NCI-H774 (cell line): ENCODE measurements at regions not wholly inside any gene's neighbourhood (a gene's known extent, or its start where the extent isn't known, plus 50 kb on each side); places are given as distances from the start of the nearest gene placed in this dataset.

Experiments used
- DNase-seq: peaks from one replicate; lab custom pipeline; 2025; lab: John Stamatoyannopoulos, UW

DNA sequence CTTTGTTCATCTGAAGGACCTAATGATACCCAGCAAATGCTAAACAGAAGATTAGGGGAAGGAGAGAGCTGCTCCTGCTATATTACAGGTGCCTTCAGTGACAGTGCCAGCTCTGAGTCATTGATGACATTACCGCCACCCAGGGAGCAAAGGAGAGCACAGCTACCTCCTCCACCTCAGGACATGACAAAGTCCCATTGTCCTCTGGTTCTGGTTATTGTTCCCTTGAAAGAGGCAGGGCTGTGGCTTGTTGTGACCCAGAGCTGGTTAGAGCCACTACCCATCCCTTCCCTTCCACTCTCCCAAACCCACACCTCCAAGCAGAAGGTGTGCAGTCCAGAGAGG lies 363.5 kb upstream of the DUSP10 start:
- peak; percentile 48 for DNase-seq

DNA sequence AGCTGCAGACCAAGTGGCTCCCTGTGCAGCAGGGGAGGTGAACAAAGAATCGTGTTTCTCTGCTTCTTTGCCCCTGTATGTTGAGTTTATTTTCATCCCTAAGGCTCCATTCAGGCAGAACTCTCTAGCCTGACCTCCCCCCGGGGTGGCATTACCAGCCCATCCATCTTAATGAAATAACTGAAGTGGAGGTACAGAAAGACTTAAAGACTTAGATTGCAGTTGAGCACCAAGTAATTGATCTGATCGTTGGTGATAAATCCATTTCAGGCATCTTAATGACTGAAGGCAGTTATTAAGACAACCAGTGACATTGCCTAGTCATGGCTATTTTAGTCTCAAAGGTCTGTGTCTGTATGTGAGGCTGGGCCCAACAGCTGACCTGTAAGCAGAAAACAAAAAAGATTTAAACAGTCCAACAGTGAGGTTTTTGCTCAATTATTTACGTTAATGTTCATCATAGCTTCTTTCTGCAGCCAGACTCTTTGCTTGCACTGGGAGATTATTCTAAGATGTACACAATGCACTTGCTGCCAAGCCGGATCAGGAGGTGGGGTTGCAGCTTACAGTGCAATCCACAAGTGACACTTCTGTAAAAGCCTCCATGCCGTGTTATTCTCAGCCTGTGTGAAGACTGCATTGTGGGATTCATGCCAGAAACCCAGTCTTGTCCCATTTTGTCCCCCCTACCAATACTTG lies 363.0 kb upstream of the DUSP10 start:
- no peak for DNase-seq

DNA sequence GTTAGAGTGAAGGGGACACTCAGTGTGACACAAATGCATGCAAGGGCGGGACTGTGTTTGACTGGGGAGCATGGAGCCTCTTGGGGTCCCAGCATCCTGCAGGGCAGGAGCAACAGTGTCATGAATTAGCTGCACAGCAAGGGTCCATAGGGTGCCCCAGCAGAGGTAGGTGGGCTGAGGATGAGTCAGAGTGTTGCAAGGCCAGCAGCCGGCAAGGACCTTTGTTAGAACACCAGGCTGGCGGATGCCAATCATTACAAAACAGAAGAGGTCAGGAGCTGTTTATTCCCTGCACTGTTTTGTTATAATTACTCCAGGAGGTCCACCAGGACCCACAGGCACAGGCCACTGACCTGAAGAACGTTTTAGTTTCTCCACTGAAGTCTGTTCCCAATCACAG lies 362.2 kb upstream of the DUSP10 start:
- no peak for DNase-seq

DNA sequence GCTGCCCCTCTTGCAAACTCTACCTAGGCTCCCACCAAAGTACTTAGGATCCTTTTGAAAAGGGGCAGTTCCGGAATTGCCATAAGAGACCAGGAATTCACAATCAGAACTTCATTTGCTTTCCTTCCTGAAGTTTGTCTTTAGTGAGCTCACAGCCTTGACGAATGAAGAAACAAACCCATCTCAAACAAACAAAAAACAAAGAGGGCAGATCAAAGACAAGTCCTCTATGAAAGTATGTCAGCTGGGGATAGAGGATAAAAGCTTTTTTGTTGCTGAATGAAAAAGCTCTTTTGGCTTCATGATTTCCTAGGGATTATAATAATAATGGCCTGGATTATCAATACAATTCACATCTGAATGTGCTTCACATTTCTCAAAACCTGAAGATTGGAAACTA lies 357.9 kb upstream of the DUSP10 start:
- no peak for DNase-seq

DNA sequence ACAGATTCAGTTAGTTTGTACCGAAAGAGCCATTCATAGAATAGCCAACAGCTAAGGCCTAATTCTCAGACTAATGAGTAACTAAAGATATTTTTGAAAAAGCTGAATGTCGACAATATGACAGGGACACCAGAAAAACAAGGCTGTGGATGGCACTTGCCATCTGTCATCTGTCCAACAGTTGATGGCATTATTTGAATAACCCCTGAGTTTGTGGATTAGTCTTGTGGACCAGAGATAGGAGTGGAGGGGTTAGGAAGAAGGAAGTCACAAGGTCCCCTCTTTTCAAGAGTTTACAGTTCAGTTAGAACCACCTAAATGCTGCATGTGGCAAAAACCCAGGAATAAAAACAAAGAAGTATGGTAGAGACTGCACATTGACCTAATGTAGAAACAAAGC lies 356.5 kb upstream of the DUSP10 start:
- no peak for DNase-seq

DNA sequence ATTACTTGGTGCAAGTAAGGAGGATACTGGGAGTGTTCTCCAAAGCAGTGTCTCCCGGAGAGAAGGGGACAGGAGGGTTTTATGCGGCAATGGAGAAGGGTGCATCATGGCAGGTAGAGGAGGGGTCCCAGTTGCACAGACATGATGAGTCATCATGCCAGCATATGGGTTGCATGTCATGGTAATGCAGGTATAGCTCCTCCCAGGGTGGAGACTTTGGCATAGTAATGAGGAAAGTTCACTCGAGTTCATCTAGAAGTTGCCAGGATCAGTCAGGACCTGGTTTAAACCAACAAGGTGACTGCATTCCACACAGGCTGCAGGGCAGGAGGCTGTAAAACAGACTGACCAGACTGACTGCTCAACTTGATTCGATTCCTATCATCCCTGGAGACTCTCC lies 355.7 kb upstream of the DUSP10 start:
- DNase-seq = no peak

DNA sequence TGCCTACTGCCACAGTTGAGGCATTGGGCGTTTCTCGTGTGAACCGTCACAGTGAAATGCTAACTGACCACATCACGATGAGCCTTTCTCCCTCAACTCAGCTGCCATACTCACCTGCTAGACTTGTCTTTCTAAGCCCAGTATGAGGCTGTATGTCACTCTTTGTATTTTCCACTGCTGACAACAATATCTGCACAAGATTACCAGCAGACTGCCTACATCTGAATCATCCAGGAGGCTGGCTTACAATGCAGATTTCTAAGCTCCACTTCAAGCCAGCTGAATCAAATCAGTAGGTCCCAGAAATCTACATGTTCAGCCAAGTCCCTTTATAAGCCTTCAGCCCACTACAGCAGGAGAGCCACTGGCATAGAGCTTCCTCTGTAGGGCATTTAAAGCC lies 355.0 kb upstream of the DUSP10 start:
- no peak for DNase-seq

DNA sequence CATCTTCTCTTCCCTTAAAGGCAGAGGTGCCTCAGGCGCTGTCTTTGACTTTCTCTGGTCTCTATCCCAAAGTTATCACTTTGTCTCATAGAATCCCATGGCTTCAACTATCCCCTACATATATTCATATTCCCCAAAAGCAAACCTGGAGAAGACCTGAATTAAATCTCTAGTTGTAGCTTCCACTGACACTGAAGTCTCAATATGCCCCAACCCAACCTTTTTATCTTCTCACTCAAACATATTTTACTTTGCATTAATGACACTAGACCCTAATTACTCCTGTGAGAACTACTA lies 354.5 kb upstream of the DUSP10 start:
- no peak for DNase-seq

DNA sequence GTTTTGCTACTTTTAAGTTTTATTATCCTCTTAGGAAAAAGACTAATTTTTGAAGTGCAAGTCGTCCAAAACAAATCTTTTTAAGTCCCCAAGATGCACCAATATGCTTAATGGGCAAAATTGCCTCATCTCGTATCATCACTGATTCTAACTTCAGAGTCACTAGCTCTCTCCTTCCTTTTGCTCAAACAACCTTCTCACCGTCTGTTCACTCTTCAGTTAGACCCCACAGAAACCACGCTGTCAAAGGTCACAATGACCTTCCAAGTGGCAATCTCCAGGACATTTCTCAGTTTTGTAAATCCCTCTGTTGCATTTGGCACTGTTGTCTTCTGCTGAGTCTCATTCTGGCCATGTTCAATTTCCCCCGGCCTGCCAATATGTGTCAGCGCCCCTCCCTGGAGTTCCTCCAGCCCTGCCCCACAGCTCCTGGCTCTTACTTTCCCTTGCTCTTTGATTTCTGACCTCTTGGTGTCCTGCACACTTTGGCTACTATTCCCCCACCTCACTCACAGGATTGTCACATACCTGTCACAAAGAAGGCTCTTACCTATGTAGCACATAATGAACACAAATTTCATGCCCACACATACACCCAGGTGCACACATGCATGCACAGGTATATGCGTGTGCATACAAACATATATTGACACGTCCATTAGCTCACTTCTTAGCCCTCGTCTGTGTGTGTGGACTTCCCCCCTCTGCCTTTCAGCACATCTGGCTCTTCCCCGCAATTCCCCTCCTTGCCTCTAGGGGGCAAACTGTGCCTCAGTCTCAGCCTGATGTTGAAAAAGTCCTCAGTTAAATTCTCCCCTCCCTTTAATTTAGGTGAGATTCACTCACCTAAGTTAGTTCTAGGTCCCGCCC lies 354.0 kb upstream of the DUSP10 start:
- no peak for DNase-seq

DNA sequence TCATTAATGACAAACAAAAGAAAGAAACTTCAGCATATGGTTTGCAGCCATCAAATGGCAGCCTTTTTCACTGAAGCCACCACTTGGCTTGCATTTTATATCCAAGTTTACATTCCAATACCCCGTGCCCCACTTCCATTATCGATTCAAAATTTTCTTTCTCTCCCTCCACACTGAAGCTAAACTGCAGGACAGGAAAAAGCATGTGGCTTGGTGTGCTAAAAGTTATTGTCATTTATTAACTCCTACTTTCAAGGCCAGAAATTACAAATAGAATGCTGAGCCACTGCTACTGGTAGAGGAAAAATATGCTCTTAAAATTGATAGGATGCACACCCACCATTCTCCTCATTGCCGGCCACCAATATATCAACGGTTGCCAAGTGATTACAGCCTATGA lies 351.6 kb upstream of the DUSP10 start:
- DNase-seq = no peak

DNA sequence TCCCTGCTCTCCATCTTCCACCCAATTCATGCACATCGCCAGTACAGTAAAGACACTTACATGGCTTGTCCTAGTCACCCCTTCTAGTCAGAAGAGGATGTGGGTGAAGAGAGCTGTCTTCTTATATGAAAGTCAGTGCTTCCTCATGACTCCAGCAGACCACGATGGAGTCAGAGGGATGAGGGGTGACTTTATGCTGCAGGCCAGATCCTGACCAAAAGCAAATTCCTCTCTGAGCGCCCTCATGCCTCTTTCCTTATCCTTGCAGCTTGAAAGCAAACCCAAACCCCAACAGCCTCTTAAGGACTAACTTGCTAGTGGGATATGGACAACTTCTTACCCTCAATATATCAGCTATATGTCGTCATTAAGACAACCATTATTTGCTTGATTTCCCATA lies 348.2 kb upstream of the DUSP10 start:
- DNase-seq = no peak

DNA sequence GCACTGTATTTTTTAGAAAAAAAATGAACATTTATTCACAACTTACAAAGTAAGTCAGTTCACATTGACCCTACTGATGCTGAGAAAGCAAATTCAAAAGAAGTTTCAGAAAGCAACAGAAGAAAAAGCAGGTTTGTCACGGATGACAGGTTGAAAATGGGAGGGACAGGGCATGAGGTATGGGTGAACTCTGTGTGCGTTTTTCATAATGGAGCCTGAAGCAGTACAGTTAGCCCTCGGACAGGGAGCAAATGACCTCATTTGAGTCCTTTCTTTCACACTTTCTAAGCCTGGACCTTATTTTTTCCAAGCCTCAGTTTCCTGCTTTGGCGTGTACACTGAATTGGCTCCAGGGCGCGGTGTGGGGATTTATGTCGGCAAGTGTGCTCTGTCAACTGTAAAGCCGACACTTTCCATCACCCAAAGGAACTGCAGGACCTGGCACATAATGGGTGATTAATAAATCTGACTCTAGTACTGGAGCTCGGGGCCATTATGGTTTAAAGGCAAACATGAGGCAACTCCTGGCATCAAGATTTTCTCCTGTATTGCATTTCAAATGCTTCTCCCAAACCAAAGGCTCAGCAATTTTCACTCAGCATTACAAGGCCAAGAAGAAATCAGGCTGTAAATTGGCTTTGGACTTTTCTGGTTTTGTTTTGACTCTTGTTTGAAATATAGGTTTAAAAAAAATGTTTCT lies 345.5 kb upstream of the DUSP10 start:
- DNase-seq = no peak

DNA sequence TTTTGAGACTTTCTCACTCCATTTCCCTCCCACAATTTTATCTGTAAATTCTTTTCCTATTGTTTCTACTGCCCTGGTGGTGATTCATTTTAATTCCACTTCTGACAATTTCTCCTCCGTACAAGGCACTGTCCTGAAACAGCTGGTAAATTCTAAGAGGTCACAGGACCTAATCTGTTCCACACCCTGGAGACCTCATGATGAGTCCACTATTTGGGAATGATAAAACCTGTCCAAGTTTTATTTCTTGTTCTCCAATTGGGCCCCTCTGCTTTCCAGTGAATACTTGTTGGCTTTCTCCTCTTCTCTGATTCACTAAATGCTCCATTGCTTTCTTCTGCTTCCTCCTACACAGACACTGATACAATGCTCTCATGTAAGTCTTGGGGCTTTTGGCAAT lies 343.1 kb upstream of the DUSP10 start:
- DNase-seq = no peak

DNA sequence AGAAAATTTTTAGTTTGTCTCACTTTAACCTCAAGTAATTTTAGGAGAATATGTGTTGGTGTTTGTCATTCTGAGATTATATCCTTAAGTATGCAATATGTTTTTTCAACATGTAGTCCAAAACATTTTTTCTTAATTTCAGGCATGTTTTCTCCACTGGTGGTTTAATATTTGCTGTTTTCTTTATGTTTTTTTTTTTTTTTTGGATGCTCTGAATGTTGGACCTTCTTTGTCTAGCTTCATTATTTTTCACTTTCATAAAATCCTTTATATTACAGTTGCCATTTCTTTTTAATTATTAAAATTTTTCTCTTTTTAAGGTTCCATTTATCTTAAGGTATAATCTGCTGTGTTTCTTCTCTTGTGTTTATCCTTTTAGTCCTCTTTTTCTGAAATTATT lies 342.2 kb upstream of the DUSP10 start:
- no peak for DNase-seq

DNA sequence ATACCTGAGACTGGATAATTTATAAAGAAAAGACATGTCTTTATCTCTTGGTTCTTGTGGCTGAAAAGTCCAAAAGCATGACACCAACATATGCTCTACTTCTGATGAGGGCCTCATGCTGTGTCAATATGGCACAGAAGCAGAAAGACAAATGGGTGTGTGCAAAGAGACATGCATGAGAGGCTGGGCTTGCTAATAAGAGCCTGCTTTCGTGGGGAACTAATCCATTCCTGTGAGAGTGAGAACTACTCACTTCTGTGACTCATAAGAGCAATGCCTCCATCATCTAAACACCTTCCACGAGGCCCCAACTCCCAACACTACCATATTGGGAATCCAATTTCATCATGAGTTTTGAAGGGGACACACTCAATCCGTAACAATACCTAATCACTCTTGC lies 340.0 kb upstream of the DUSP10 start:
- DNase-seq = no peak

DNA sequence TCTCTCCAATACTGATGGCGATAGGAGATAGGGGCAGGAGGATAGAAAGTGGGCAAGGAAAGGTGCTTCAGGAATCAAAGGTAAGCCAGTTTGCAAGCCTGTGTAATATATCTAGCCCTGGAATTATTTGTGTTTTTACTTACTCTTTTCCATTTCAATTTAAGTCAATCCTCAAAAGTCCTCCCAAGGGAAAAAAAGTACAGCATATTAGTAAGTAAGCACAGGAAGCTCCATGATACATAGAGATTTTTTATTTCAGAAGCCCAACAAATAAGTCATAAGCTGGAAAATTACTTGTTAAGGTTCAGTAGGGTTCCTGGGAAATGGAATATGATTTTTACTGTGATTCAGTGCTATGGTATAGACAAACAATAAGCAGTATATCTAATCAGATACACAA lies 337.7 kb upstream of the DUSP10 start:
- DNase-seq = no peak

DNA sequence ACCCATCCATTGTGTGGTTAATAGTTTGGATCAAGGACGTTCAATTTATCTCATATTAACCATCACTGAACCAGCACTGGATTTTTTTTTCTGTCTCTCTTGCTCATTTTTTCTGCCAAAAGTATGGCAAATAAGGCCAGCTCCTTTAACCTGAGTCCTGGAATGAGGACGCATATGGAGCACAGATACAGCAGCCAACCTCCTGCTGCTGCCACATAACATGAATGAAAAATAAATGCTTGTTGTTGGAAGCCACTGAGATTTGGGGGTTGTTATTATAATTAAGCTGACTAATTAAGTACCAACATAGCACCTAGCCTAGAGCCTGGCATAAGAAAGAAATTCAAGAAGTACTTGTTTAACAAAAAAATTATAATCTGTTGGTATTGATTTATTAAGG lies 335.3 kb upstream of the DUSP10 start:
- DNase-seq = no peak

DNA sequence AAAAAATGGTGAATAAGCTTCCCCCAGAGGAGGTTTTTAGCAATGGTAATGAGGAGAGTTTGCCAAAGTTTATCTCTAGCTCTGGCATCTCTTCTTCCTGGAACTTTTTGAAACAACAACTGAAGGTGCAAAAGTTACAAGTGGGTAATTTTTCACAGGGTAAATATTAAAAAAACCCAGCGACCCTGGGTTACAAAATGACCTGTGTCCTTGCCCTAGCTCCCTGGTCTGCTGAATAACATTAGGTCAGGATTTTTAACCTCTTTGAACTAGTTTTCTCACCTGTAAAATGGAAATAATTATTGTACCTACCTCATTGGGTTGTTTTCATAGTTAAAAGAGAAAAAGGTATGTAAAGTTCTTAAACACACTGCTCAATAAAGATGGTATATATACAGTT lies 332.4 kb upstream of the DUSP10 start:
- DNase-seq = no peak

DNA sequence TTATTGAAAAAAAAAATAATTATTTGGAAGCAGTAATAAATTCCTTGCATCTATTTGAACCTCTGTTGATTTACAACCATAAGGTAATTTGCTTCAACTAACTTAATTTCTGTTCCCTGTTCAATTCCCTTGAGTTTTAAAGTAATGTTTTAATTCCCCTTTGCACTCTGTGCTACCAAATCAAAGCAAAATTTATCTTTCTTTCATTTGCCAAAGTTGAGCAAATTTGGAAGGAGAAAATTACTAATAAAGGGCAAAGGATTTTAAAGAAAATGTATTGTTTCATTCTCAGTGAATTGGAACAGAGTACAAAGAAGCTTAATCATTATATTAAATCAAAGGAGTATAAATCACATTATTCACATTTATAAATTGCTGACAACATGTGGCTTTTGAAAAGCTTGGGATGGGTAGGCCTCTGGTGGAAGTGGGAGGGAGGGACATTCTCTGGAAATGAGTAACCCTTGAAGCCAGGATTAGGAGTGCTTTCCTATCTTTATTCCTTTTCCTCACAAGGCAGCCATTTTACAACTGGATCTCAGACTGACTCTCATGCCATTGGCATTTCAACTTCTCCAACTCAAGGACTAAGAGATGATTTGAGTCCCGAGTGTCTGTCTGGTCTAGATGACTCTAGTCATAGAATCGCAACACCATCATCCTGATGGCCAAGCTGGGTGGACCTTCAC lies 331.6 kb upstream of the DUSP10 start:
- no peak for DNase-seq

DNA sequence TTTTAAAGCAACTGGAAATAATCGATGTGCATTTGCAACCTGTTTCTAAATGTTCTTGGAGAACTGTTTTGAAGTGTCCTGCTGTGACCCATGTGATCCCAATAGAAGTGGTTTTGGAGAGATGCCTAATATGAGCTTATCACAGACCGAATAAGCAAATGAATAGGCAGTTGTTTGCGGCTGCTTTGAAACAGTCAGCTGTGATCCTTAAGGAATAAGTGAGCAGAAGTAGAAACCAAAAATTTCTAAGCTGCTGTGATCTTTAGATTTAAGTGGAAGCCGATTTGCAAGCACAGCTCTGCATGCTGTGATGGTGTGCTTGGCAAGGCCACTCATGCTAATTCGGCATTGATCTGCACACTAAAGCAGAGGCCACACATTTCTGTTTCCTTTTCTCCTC lies 329.5 kb upstream of the DUSP10 start:
- DNase-seq = no peak

DNA sequence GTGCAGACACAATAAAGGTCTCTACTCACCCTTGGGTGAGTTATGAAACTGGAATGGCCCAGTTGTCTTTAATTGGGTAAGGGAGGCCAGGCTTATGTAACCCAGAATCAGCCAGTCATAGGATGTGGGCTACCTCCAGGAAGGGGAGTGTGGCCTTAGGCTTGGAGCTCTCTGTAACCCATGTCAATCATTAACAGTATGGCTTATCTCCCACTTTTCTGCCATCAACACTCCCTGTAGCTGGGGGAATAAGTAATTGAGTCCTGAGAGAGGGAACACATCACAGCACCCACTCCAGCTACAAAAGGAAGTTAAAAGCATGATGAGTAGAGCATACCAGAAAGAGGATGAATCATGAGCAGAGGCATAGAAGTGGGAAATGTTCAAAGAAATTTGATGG lies 327.0 kb upstream of the DUSP10 start:
- no peak for DNase-seq

DNA sequence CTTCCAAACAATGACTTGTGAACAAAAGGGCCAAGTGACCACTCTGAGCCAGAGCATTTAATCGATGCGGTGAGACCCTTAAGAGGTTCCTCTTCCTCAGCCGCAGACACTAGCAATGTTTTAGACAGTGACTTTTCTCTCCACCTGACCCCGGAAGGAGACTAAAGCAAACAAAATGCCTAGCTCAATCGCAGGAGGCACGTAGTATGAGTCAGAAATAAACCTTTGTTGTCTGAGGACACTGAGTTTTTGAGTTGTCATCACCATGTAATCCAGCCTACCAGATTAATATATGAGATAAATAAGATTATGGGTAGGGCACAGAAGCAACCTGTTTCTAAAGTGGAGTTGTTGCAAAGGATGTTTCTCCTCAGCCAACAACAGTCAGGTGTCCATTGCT lies 326.2 kb upstream of the DUSP10 start:
- no peak for DNase-seq

DNA sequence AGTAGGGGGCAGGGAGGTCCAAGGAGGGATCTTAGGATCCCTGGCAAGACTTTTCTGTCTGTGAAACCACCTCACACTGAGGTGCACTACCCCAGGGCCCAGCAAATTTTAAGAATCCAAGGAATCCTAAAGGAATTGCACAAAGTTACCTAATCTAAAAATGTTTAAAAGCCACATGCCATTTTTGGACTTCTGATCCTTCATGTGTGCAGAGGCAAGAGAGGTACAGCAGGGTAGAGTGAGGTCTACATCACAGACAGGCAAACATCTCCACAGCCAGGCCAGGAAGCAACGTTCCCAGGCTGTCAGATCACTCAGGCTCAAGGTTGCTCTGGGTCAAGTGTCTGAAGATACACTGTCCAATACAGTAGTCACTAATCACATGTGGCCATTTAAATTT lies 324.6 kb upstream of the DUSP10 start:
- no peak for DNase-seq
